ENCODE measurements at regions not wholly inside any gene's neighbourhood (a gene's known extent, or its start where the extent isn't known, plus 50 kb on each side); places are given as distances from the start of the nearest gene placed in this dataset.
A peak's percentile ranks its signal among the peaks of the same experiment; 100 is the strongest.

- no peak overlapping the region for H3K4me3 ChIP-seq
- no peaks in the 10 kb centered on the region for H3K9me3 ChIP-seq
- no peaks in the 10 kb centered on the region for H3K4me1 ChIP-seq
- intact Hi-C loops (cut with DNase I; ENCODE audit: low total_unique reads) = no loop called here
- no peak for DNase-seq
- no peaks in the 10 kb centered on the region for H3K36me3 ChIP-seq
- no peaks in the 10 kb centered on the region for H3K27me3 ChIP-seq
- TF ChIP-seq CTCF (IDR thresholded peaks at IDR 0.05) (no peak), POLR2A (IDR thresholded peaks at IDR 0.05) (no peak)
- no peak overlapping the region for H3K27ac ChIP-seq
Measured at GRCh38 chr21:28492127-28492526, 500.6 kb downstream of the LTN1 start.

GRCh38 chr21:28489821-28490350 is 502.8 kb downstream of the LTN1 start:
- DNase-seq = no peak
- H3K27ac ChIP-seq = peak overlapping the region; percentile 9 to 34
- H3K9me3 ChIP-seq = no peaks in the 10 kb centered on the region
- H3K27me3 ChIP-seq = no peaks in the 10 kb centered on the region
- intact Hi-C loops (cut with DNase I; ENCODE audit: low total_unique reads) = no loop called here
- TF ChIP-seq CTCF (IDR thresholded peaks at IDR 0.05) (no peak), POLR2A (IDR thresholded peaks at IDR 0.05) (no peak)
- H3K4me1 ChIP-seq = no peaks in the 10 kb centered on the region
- H3K4me3 ChIP-seq = no peak overlapping the region
- H3K36me3 ChIP-seq = no peaks in the 10 kb centered on the region

GRCh38 chr21:28489162-28489561 is 503.5 kb downstream of the LTN1 start:
- Histone ChIP-seq H3K27ac (peak overlapping the region; percentile 28 to 34), H3K36me3 (no peaks in the 10 kb centered on the region), H3K9me3 (no peaks in the 10 kb centered on the region), H3K27me3 (no peaks in the 10 kb centered on the region), H3K4me1 (no peaks in the 10 kb centered on the region), H3K4me3 (no peak overlapping the region)
- DNase-seq = no peak
- no peak for TF ChIP-seq CTCF (IDR thresholded peaks at IDR 0.05)
- TF ChIP-seq POLR2A (IDR thresholded peaks at IDR 0.05) = no peak
- intact Hi-C loops (cut with DNase I; ENCODE audit: low total_unique reads) = no loop called here

GRCh38 chr21:28487455-28488070 is 505.1 kb downstream of the LTN1 start:
- no peak for DNase-seq
- Histone ChIP-seq H3K27ac (peak overlapping the region in 1 of 2 donors; percentile 56), H3K36me3 (no peaks in the 10 kb centered on the region), H3K9me3 (no peaks in the 10 kb centered on the region), H3K27me3 (no peaks in the 10 kb centered on the region), H3K4me3 (no peak overlapping the region), H3K4me1 (no peaks in the 10 kb centered on the region)
- TF ChIP-seq CTCF (IDR thresholded peaks at IDR 0.05) (no peak), POLR2A (IDR thresholded peaks at IDR 0.05) (no peak)
- intact Hi-C loops (cut with DNase I; ENCODE audit: low total_unique reads) = no loop called here

- intact Hi-C loops (cut with DNase I; ENCODE audit: low total_unique reads) = no loop called here
- TF ChIP-seq POLR2A (IDR thresholded peaks at IDR 0.05) (no peak), CTCF (IDR thresholded peaks at IDR 0.05) (no peak)
- no peaks in the 10 kb centered on the region for H3K36me3 ChIP-seq
- no peaks in the 10 kb centered on the region for H3K4me1 ChIP-seq
- H3K27ac ChIP-seq = no peak overlapping the region
- H3K4me3 ChIP-seq = no peak overlapping the region
- H3K9me3 ChIP-seq = no peaks in the 10 kb centered on the region
- H3K27me3 ChIP-seq = no peaks in the 10 kb centered on the region
- DNase-seq = no peak
Measured at GRCh38 chr21:28485301-28486022, 507.2 kb downstream of the LTN1 start.

Measured in uterus (tissue), 3 donors.